Iris pigment epithelial cell (primary cell): ENCODE measurements at regions not wholly inside any gene's neighbourhood (a gene's known extent, or its start where the extent isn't known, plus 50 kb on each side); places are given as distances from the start of the nearest gene placed in this dataset.

ENCODE experiments used
- DNase-seq: peaks from one replicate; pipeline ENCODE4 v3.0.0-alpha.2; 2011; ENCODE audit warnings: low read depth

DNA sequence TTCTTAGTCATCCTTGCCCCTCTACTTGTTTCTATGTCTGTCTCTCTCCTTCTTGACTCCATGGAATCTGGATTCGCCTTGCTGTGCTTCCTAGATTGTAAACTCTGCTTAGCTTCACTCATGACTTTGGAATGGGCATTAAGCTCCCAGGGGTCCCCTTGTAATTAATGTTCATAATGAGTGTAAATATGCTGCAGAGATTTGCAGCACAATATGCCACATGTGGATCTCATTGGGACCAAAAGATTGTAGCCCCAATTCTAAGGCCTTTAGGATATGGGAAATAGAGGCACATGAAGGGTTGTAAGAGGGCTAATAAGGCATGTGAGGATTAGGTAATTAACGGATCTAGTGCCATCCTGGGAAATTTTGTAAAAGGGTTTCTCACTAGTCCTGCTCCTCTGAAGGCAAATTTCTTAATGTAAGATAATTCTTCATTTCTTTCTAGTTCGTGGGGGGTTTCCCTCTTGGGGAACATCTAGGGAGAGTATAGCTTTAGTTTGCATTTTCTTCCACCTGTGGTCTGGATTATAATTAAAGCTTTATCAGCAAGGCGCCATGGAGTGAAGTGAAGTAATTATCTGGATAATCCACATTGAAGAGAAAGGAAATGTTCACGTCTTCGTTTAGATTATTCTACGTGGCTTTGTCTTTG, 659.2 kb upstream of the PLXNA2 start:
- DNase-seq: no peak

DNA sequence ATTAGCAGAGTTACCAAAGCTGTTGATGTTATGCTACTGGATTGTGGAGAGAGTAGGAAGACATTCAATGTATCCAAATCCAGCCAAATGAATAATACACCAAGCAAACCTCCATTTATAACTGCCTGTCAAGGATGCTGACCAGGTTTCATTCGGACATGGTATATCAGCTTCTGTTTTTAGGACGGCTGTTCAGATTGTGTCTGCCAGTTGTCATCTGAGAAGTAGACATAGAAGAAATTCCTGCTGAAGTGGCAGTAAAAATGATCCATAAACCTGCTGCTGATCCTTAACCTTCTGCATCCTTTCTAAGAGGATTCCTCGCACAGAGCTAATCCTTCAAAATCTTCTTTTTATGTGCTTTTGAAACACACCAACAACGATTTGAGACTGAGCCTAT, 663.6 kb upstream of the PLXNA2 start:
- DNase-seq: no peak

DNA sequence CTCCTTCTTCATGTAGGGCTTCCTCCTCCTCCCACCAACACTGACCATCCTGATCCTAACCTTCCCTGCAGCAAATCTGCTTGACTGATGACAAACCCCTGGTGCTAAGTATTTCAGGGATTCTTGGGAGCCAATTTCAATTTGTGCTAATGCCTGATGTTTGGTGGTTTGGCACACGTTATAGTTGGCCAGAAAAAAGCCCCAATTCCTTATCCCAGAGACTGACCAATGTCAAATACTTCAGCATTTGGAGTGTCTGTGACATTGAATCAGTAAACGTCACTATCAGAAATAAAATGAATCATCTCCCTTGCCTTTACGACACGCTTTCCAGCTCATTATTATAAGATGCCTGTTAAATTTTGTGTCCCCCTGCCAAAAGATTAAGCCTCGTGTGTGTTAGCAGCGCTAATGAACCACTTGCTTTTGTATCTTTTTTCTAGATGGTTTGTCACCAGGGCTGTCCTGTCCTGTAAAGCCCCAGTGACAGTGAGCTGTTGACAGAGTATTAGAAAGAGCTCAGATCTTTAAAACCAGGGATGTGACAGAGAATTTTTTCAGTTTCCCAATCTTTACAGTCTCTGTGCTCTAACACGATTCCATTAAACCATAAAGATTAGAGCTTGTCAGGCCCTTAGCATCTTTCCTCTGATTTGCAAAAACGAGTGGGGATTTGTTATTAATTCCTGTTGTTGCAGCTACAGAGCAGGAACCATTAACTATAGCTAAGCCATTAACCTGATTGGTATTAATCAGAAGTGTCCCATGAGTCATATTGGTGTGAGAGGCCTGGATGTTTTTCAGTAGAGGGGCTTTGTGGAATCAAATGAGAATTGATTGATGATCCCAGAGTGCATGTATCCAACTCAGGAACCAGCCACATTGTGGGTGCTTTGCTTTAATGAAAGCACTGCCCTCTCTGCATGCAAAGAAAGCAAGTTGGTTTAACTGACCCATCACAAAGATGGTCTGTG, 665.1 kb upstream of the PLXNA2 start:
- DNase-seq: no peak

DNA sequence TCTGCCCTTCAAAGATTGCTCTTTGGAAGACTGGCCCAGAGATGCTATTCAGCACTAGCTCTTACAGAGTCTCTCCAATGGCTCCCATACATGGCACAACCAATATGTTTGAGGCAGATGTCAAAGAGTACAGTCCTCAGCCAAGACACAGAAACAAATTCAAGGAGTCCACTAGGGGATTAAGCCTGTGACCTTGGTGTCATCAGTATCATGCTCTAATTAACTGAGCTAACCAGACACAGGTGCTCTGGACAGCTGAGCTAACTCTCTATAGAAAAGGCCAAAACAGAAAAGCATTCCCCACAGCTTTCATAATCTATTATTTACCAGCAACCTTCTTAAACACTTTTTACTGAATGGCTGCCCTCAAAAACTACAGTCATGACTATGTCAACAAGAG, 666.0 kb upstream of the PLXNA2 start:
- no peak for DNase-seq

DNA sequence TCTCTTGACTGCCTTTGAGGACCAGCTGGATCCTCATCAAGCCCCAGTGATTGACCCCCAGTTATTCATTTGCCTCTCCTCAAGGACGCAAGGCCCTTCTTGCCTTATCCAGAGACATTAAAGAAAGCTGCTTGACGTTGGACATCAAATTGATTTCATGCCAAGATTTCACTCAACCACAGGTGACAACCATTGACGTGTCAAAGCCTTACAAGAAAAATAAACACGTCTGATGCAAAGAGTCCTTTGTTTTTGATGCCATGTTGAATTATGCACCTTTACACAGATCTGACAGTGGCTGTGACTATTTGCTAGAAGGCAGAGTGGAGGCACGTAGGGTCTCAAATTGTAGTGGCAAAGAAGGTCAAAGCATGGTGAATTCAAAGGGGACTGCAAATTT, 666.2 kb upstream of the CAMK1G start:
- no peak for DNase-seq

DNA sequence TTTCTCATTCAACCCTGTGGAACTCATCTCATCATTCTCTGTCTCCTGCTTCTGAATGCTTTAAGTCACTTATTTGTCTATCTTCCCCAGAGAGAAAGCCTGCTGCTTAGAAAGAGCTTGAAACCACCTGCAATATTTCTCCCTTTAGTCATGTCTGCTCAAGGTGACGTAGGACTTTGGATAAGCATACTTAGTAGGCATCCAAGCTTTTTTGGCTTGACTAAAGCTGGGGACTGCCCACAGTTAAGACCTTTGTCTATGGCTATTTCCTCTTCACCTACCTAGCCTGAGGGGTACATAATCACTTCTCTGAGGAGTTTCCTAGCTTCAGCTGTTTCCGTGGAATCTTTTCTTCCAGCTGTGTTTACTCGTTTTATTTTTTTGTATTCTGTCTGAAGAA, 665.8 kb upstream of the CAMK1G start:
- no peak for DNase-seq

DNA sequence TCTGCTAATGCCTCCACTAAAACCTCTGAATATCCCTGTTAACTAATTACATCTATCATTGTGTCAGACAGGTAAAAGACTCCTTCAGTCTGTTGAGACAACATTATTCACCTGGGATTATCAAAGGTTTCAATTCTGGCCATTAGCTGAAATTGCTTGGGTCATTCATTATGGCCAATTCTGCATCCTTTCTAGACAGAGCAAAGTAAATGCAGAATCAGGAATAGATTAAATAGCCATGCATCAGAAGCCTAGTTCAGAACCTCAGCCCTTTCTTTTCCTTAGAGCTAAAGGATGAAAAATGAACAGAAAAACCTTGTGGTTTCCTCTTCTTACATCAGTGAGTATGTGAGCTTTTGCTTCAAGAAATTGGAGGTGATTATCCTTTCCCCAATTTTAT, 665.4 kb upstream of the CAMK1G start:
- no peak for DNase-seq

DNA sequence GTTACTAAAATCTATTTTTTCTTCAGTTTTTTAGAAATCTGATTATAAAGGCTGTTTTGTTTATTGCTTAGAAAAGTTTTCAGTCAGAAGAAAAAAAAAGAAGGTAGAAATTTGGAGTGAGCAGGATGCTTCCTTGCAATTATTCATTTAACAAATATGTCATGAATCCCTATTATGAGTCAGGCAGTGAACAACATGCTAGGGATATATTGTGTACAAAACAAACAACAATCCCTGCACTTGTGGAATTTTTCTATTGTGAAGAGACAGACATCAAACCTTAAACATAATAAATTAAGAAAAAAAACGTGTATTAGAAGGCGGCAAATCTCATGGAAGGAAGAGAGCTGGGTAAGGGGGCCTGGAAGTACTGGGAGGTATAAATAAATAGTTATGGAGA, 664.1 kb upstream of the CAMK1G start:
- no peak for DNase-seq

DNA sequence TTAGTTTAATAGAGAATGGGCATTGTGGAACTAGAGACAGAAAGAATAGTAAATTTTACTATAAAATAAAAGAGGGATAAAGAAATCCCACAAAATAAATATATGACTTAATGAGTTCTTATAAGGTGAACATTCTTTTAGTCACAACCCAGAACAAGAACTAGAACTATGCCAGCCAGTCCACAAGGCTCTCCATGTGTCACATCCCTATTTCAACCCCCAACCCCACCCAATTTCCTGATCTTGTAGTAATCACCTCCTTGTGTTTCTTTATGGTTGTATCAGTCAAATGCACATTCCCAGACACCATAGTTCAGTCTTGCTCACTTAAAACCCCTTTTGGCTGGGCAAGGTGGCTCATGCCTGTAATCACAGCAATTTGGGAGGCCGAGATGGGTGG, 662.3 kb upstream of the CAMK1G start:
- DNase-seq: no peak

DNA sequence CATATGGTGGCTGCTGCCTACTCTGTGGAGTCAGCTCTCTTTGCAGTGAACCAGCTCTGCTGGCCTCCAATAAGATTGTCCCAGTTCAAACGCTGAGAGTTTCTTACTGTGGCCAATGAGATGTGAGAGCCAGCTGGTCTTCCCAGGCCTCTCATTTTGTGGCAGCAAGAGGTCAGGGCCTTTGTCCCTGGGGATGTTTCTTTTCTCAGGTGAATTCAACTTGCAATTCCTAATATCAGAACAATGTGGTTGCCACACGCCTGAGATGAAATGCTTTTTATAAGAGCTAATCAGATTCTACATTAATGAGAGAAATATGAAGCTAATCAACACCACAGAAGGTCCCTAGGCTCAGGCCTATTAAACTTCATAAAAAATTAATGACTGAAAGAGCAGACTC, 660.1 kb upstream of the CAMK1G start:
- DNase-seq: no peak

DNA sequence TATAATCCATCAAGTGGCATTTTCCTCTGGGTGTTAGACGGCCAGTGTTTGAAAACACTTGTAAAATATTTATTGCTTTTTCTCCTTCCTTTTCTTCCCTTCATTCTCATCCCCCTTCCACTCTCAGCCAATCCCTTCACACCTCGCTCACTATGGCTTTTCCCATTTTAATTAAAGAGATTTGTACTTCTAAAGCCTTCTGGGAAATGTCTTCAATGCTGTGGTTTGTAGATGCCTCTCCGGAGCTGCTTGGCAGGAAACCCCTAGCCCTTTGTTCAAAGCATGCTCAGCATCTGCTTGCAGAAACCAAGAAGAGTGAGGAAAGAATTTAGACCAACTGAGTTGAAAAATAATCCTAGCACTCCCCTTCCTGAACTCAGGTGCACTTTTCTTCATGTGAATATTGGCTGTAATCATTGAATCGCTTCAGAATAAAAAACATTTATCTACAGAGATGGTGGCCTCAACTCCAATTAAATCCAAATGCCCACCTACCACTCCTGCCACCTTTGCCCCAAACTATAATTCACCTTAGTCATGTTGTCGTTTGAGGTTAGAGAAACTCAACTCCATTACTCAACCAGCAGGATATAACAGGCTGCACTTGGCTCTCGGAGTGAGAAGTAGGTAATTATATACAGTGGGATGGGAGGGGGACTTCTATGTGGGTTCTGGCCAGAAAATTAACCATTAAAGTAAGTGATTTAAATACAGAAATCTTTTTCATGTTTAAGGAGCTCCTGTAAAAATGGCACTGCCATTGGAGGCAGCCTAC, 659.4 kb upstream of the CAMK1G start:
- no peak for DNase-seq

DNA sequence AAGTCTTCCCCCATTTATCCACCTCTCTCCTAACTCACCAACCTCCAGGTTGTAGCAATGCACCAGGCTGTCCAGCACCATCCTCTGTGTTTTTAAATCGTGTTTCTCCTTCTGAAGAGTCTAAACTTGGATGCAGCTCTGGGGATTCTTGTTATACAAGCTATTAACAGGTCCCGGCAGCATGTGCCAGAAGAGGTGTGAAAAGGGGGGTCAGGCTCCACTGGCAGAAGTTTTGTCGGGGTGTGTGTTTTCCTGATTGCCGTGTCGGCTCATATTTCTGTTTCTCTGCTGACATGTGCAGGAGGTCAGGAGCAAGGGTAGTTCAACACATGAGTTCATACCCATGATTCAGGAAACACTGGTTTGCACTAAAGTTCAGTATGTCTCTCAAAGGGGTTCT, 658.6 kb upstream of the CAMK1G start:
- DNase-seq: no peak

DNA sequence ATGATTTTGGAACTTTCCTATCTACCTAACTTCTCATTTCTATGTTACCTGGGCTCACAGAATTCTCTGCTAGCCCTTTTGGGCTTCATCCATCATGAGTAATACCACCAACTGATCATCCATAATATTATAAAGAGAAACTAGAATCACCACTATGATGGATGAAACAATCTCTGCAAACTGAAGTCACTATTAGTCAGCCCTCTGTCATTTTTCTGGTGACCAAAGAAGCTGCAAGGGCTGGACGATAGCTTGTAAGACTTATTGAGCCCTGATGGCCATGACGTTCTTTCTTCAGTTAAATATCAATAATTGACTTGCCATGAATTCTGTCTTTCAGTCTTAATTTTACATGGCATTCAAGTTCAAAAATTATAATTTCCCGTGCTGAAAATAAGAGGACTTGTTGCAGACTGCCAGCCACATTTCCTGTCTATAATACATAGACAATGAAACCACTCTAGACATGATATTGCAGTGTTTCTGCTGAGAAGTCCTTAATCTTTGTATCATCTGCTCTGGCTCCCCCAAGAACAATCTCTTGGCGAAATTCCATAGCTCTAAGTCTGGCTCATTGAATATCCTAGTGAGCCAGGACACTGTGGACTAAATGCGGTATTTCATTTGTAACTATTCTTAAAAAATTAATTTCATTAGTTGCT, 655.0 kb upstream of the CAMK1G start:
- DNase-seq: no peak

DNA sequence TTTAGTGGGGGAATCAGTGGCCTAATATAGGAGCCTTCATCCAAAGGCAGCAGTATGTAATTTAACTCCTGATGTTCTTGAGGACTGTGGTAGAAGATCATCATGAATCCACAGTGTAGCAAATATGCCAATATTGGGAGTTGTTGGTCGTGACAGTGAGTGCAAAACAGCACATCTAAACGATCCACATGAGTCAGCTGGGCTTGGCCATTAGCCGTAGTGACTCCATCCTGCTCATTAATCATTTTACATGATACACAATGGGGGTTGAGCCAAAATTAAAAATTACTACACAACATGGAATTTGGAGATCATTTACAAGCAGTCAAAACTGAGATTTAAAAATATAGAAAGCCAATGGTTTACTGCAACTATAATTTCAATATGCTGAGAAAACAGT, 653.9 kb upstream of the CAMK1G start:
- DNase-seq: no peak

DNA sequence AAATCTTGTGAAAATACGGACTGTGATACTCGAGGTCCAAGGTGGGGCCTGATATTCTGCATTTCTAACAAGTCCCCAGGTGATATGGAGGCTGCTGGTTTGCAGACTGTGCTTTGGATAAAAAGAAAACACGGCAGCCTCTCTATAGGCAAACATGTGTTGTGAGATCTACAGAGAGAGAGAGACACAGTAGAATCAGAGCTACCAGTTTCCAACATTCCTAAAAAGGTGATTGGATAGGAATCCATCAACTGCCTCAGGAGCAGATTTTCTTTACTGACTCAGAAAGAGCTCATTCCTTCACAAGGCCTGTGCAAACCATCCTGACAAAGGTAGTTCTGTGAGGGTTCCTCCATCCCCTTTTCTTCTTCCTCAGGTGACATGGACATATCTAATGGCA, 651.6 kb upstream of the CAMK1G start:
- no peak for DNase-seq

DNA sequence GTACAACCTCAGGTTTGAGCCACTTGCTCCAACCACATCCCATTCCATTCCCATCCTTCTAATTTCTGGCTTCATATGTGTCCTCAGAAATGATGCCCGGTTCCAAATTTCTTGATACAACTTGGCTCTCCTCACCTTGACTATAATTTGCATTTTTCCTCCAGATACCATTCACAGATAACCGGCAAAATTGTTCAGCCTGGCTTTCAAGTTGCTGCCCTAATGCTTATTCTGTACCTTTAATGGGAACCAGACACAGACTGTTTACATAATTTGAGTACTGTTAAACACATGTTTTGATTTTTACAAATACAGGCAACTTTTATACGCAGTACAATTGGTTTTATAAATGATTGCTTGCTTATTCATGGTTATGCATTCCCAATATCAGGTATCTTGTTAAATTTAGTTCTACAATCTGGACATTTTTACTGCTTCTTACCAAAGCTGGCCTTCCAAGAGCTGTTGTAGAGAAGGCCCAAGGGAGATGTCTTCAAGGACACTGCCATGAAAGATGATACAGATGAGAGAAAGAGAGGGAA, 649.5 kb upstream of the CAMK1G start:
- DNase-seq: no peak

DNA sequence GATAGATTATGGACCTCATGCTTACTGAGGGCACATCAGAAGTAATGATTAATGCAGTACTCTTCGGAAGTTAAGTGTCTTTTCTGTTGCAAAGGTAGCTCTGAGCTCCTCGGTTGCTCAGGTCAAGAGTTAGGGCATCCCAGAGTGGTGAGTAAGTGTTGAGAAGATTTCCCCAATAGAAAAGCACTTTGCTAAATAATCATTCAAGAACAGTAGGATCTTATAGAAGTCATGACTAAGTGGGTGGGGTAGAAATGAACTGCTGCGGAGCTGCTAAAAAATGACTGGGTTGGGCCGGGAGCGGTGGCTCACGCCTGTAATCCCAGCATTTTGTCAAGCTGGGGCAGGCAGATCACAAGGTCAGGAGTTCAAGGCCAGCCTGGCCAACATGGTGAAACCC, 648.6 kb upstream of the CAMK1G start:
- DNase-seq: no peak

DNA sequence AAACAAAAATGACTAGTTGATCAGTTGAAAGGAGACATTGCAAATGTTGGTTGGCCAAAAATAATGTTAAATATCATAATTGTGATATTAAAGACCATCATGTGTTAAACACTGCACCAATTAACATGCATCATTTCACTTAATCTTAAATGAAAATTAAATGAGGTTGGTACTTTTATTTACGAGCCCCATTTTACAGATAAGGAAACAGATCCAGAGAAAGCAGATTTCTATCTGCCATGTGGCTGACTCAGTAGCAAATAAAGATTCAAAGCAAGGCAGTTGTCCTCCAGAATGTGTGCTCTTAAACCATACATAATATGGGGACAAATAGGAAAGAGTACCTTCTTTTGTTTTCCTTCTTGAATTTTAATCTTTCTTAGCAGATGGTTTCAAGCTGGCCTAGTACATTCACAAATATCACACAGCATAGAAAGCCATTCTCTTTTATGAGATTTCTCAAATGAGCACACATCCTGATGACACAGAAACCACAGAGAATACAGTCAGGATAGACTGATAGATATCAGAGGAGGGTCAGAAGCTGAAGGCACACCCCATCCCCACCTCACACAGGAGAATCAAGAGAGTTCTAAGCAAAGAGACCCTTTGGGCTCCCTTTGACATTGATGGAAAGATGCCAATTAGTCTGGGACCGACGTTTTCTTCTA, 647.9 kb upstream of the CAMK1G start:
- DNase-seq: no peak

DNA sequence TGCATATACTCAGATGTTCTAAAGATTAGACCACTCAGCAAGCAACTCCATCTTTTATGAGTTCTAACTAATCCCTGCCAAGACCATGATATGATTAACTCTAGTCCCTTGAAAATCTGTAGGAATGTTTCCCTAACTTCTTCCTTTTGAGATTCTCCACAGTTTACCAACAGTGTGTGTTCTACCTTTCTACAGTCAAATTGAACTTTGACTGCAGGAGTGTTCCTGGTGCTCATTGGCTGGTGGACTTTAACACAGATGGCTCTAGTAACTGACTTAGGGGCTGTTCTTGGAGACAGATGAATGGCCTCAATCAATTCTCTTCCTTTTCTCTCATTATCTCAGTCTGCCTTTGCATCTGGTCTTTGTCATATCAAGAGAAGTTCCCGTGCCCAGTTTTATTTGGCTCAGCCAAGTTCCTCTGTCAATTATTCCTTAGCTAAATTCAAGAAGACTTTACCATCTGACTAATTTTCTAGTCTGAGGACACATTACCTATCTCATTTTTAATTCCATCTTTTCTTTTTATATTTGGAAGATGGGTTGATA, 643.9 kb upstream of the CAMK1G start:
- DNase-seq: no peak

DNA sequence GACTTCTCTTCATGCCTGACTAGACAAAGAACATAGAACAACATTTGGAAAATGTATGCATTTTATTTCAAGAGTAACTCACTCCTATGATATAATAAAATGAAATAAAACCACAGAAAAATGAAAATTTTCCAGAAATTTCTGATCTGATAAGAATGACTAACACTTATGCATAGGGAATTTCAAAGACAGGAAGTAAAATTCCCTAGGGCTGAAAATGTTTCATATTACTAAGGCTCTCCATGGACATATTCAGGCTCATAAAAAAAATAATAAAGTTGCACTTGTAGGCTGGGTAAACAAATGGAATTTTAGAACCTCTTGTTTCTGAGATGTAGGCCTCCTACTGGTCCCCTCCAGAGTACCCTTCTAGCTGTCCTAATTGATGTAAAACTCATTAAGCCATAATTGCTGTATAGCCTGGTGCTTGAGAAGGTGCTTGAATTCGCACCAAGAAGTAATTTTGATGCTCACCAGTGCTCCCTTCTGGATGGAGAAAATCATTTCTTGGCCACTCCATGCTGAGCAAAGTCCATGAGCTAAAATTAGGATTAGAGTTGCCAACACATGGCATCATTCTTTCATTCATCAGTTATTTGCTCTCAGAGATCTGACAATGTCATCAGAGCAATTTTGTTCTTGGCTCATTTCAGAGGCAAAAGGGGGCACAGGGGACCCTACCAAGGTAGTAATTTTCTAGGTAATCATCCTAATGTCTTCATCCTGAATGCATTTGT, 641.0 kb upstream of the CAMK1G start:
- no peak for DNase-seq
